SK-N-SH (cell line): ENCODE measurements at regions not wholly inside any gene's neighbourhood (a gene's known extent, or its start where the extent isn't known, plus 50 kb on each side); places are given as distances from the start of the nearest gene placed in this dataset.

ENCODE experiments used
- CTCF ChIA-PET: fragments of 300-600, 350-600 bp; formaldehyde crosslinking; extraction: SDS; loops from one replicate; lab custom pipeline; 2021; lab: Yijun Ruan, JAX
- POLR2A ChIA-PET: fragments of 350-600 bp; sonication (Branson Sonifier 250); formaldehyde crosslinking; extraction: SDS; loops from one replicate; lab custom pipeline; 2020; ENCODE audit warnings: antibody characterized with exemption, inconsistent platforms; lab: Yijun Ruan, JAX
- DNase-seq: peaks from one replicate; pipeline ENCODE4 v3.0.0; 2012
- H2AFZ ChIP-seq: fragments of 200-600 bp; sonication (generic); 2 replicates; pipeline ENCODE4 v1.8.1; 2016; ENCODE audit warnings: antibody characterized with exemption, mild to moderate bottlenecking, low read depth
- H3F3A ChIP-seq: fragments of 200-600 bp; sonication (generic); replicated peaks from 2 replicates; pipeline ENCODE3; 2016; ENCODE audit warnings: antibody characterized with exemption, mild to moderate bottlenecking; ENCODE audit not compliant: insufficient read depth
- H3K27ac ChIP-seq, 2 experiments: fragments of 200-500 bp in 1 of 2; fragments of 200-600 bp in 1 of 2; sonication (Bioruptor generic) in 1 of 2; sonication (generic), shearing (Covaris generic) in 1 of 2; 2 replicates each; pipeline versions ENCODE4 v1.5.1 to v1.6.1; 2014 to 2016; ENCODE audit warnings: low read depth in 2 of 2, inconsistent platforms in 1 of 2, low read length in 1 of 2, mild to moderate bottlenecking in 1 of 2, mixed read lengths in 1 of 2
- H3K27me3 ChIP-seq: fragments of 200-600 bp; sonication (generic), shearing (Covaris generic); 2 replicates; pipeline ENCODE4 v1.6.1; 2016; ENCODE audit warnings: mixed run types; ENCODE audit not compliant: insufficient read depth
- H3K36me3 ChIP-seq, 2 experiments: fragments of 200-500 bp in 1 of 2; fragments of 200-600 bp in 1 of 2; sonication (Bioruptor generic) in 1 of 2; sonication (generic) in 1 of 2; replicated peaks in 1 of 2; 2 replicates each; pipeline versions ENCODE3 to v1.5.1; 2014 to 2016; ENCODE audit warnings: low read length in 1 of 2, mild to moderate bottlenecking in 1 of 2; ENCODE audit not compliant: insufficient read depth in 2 of 2, control insufficient read depth in 1 of 2
- H3K4me1 ChIP-seq, 2 experiments: fragments of 200-500 bp in 1 of 2; fragments of 200-600 bp in 1 of 2; sonication (Bioruptor generic) in 1 of 2; sonication (generic), shearing (Covaris generic) in 1 of 2; 2 replicates each; pipeline versions ENCODE4 v1.5.1 to v1.6.1; 2014 to 2016; ENCODE audit warnings: low read depth in 1 of 2, low read length in 1 of 2, mixed run types in 1 of 2; ENCODE audit not compliant: insufficient read depth in 2 of 2, control insufficient read depth in 1 of 2
- H3K4me2 ChIP-seq: fragments of 200-600 bp; sonication (generic), shearing (Covaris generic); 2 replicates; pipeline ENCODE4 v1.6.1; 2017; ENCODE audit warnings: mixed run types
- H3K4me3 ChIP-seq, 2 experiments: fragments of 200-500 bp in 1 of 2; fragments of 200-600 bp in 1 of 2; sonication (Bioruptor generic) in 1 of 2; sonication (generic), shearing (Covaris generic) in 1 of 2; 2 replicates each; pipeline versions ENCODE4 v1.5.1 to v1.8.1; 2014 to 2016; ENCODE audit warnings: low read depth in 2 of 2, inconsistent platforms in 1 of 2, low read length in 1 of 2, mild to moderate bottlenecking in 1 of 2, mixed read lengths in 1 of 2, moderate library complexity in 1 of 2
- H3K79me2 ChIP-seq: fragments of 200-600 bp; sonication (generic); 2 replicates; pipeline ENCODE4 v1.8.1; 2017; ENCODE audit warnings: mild to moderate bottlenecking; ENCODE audit not compliant: insufficient read depth
- H3K9ac ChIP-seq: fragments of 200-600 bp; sonication (generic); 2 replicates; pipeline ENCODE4 v1.6.1; 2017; ENCODE audit warnings: mixed run types
- H3K9me2 ChIP-seq: fragments of 200-600 bp; sonication (generic); 2 replicates; pipeline ENCODE4 v1.6.1; 2017; ENCODE audit warnings: mixed run types
- H3K9me3 ChIP-seq: fragments of 200-600 bp; sonication (generic); 2 replicates; pipeline ENCODE4 v1.6.1; 2017; ENCODE audit warnings: mixed run types, mild to moderate bottlenecking, moderate library complexity
- H4K20me1 ChIP-seq: fragments of 200-600 bp; sonication (generic); 2 replicates; pipeline ENCODE4 v1.6.1; 2017; ENCODE audit warnings: mild to moderate bottlenecking, mixed run types; ENCODE audit not compliant: insufficient read depth
- CHD2 ChIP-seq: fragments of 150-350 bp; IDR thresholded peaks from 2 replicates; pipeline ENCODE4 v1.6.1; 2018; ENCODE audit warnings: low read length; ENCODE audit not compliant: partially characterized antibody
- EP300 ChIP-seq, 2 experiments: IDR thresholded peaks; 2 replicates each; pipeline versions ENCODE4 v1.4.0 to v1.6.1; 2012; ENCODE audit warnings: borderline replicate concordance in 1 of 2, low read depth in 1 of 2, low read length in 1 of 2
- EZH2phosphoT487 ChIP-seq: fragments of 200-600 bp; sonication (generic); IDR thresholded peaks from 2 replicates; pipeline ENCODE4 v1.6.1; 2017; ENCODE audit warnings: low read depth, mixed run types, mild to moderate bottlenecking, antibody characterized with exemption, moderate library complexity, borderline replicate concordance
- GABPA ChIP-seq: IDR thresholded peaks from 2 replicates; pipeline ENCODE4 v1.4.0; 2012; ENCODE audit warnings: low read depth, mild to moderate bottlenecking
- JUND ChIP-seq: IDR thresholded peaks from 2 replicates; pipeline ENCODE4 v1.4.0; 2012
- NFIC ChIP-seq: IDR thresholded peaks from 2 replicates; pipeline ENCODE4 v1.4.0; 2012; ENCODE audit warnings: borderline replicate concordance
- POLR2AphosphoS5 ChIP-seq: IDR thresholded peaks from 2 replicates; pipeline ENCODE4 v1.6.1; 2012; ENCODE audit warnings: low read depth, low read length
- RAD21 ChIP-seq: IDR thresholded peaks from 2 replicates; pipeline ENCODE4 v1.6.1; 2012; ENCODE audit warnings: mild to moderate bottlenecking, low read length
- RCOR1 ChIP-seq: fragments of 150-350 bp; IDR thresholded peaks from 2 replicates; pipeline ENCODE4 v1.6.1; 2017; ENCODE audit warnings: antibody characterized with exemption, low read length
- SIN3A ChIP-seq: IDR thresholded peaks from 2 replicates; pipeline ENCODE4 v1.6.1; 2012; ENCODE audit warnings: low read depth, mild to moderate bottlenecking, low read length, moderate library complexity, borderline replicate concordance
- SMC3 ChIP-seq: IDR thresholded peaks from 2 replicates; pipeline ENCODE4 v1.6.1; 2012; ENCODE audit warnings: low read depth, low read length, improper control_type of control experiment
- WGBS: methylation state at CpG from one replicate; pipeline ENCODE4 v1.1.6; 2017; ENCODE audit warnings: low lambda C conversion rate; 5-methylcytosine and 5-hydroxymethylcytosine counted together
- TF ChIP-seq, protein P1 (sequence below): fragments of 200-600 bp; sonication (generic); IDR thresholded peaks from 2 replicates; pipeline ENCODE4 v1.6.1; 2017; ENCODE audit warnings: antibody characterized with exemption, mild to moderate bottlenecking, moderate library complexity
- TF ChIP-seq, protein P2 (sequence below): IDR thresholded peaks from 2 replicates; pipeline ENCODE4 v1.4.0; 2012; ENCODE audit warnings: low read depth
- TF ChIP-seq, protein P3 (sequence below): IDR thresholded peaks from 2 replicates; pipeline ENCODE4 v1.4.0; 2012; ENCODE audit warnings: low read depth, borderline replicate concordance
- TF ChIP-seq, protein P4 (sequence below): fragments of 150-350 bp; IDR thresholded peaks from 2 replicates; pipeline ENCODE4 v1.6.1; 2016; ENCODE audit warnings: mild to moderate bottlenecking, low read depth, low read length

DNA sequence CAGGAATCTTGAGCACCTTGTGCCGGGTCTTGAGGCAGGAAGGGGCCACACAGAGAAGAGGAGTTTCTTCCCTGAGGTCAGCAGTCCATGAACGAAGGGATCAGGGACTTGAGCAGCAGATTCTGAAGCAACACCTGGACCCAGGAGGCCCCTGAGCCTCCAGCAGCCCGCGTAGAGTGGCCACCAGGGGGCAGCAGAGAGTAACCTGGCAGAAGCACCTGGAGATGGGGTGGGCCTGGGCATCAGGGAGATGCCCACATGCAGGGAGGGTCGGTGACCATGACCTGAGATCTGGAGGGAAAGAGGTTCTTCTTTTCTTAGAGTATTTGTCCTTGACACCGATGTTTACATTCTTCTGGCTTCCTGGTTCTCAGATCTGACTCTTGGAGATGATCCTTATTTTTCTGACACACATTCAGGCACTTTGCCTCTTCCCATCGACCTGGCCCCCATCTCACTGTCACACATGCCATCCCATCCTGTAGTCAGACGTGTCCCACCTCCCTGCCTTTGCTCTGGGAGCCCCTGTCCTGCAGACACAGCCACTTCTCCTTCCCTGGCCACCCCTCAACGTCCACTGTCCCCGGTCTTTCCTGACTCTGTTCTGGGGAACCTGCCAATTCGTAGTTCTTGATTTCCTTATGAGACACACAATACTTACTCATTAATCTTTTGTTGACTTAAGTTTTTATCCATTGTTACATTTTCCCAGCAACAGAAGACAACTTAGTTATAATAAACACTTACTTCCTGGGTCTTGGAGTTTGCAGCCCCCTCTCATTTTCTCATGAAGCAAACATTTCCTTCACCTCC, 66.5 kb downstream of the GGTLC2 start:
- WGBS: 18% methylated on average over 11 of the region's 11 CpGs
- ChIA-PET POLR2A (no interaction called here), CTCF (interaction anchor here (0.8 to 1.8 kb wide), 14 partner anchors 10 to 244 kb away, joined by 3 to 10 read pairs (median 4); no protein-coding TSS in a partner anchor)
- Histone ChIP-seq H3K9me2 (no peaks in the 10 kb centered on the region), H3K9ac (no peak overlapping the region), H3K27ac (no peak overlapping the region), H3K36me3 (no peaks in the 10 kb centered on the region), H3K9me3 (no peaks in the 10 kb centered on the region), H3K27me3 (no peaks in the 10 kb centered on the region; the same call in 1 of the 2 replicates), H3K4me3 (peak overlapping the region in 1 of 2 experiments; percentile 9; a peak in 1 of 4 replicates), H2AFZ (no peak overlapping the region), H3K4me1 (no peaks in the 10 kb centered on the region), H3F3A (no peaks in the 10 kb centered on the region), H3K79me2 (no peaks in the 10 kb centered on the region), H3K4me2 (no peak overlapping the region), H4K20me1 (no peaks in the 10 kb centered on the region)
- TF ChIP-seq RAD21: peak; percentile 36
- TF ChIP-seq, protein P1, sequence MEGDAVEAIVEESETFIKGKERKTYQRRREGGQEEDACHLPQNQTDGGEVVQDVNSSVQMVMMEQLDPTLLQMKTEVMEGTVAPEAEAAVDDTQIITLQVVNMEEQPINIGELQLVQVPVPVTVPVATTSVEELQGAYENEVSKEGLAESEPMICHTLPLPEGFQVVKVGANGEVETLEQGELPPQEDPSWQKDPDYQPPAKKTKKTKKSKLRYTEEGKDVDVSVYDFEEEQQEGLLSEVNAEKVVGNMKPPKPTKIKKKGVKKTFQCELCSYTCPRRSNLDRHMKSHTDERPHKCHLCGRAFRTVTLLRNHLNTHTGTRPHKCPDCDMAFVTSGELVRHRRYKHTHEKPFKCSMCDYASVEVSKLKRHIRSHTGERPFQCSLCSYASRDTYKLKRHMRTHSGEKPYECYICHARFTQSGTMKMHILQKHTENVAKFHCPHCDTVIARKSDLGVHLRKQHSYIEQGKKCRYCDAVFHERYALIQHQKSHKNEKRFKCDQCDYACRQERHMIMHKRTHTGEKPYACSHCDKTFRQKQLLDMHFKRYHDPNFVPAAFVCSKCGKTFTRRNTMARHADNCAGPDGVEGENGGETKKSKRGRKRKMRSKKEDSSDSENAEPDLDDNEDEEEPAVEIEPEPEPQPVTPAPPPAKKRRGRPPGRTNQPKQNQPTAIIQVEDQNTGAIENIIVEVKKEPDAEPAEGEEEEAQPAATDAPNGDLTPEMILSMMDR: peak; percentile 91
- TF ChIP-seq SMC3: peak; percentile 29
- no peak for TF ChIP-seq JUND
- no peak for TF ChIP-seq GABPA
- DNase-seq: peak; percentile 75

DNA sequence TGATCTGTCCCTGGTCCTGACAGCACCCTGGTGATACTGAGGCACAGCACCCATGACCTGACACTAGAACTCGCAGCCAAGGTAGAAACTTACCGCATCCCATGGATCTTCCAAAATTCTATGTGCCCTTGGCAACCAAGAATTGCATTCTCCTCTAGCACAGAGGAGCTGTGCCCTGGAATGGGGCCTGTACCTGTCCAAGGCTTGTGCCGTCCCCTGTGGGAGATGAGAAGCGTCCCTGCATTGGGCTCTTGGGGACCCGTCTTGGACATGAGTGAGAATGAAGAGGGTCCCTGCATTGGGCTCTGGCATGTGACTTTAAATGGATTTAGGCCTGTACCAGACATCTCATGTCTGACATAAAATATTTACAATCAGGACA, 67.1 kb downstream of the GGTLC2 start:
- no peaks in the 10 kb centered on the region for H3K36me3 ChIP-seq
- no peaks in the 10 kb centered on the region for H3F3A ChIP-seq
- no peak overlapping the region for H3K27ac ChIP-seq
- H3K27me3 ChIP-seq: no peaks in the 10 kb centered on the region; the same call in 1 of the 2 replicates
- H4K20me1 ChIP-seq: no peaks in the 10 kb centered on the region
- no peak for DNase-seq
- ChIA-PET POLR2A (no interaction called here), CTCF (interaction anchor here (0.6 to 1.4 kb wide), 5 partner anchors 10 to 438 kb away, joined by 3 to 7 read pairs (median 3); no protein-coding TSS in a partner anchor)
- TF ChIP-seq, protein P2, sequence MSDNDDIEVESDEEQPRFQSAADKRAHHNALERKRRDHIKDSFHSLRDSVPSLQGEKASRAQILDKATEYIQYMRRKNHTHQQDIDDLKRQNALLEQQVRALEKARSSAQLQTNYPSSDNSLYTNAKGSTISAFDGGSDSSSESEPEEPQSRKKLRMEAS: no peak
- no peak overlapping the region for H2AFZ ChIP-seq
- no peak overlapping the region for H3K4me3 ChIP-seq
- H3K4me1 ChIP-seq: no peaks in the 10 kb centered on the region
- H3K9ac ChIP-seq: no peak overlapping the region
- WGBS: 29% methylated on average over 5 of the region's 5 CpGs
- no peak overlapping the region for H3K4me2 ChIP-seq
- H3K9me2 ChIP-seq: no peaks in the 10 kb centered on the region
- H3K9me3 ChIP-seq: no peaks in the 10 kb centered on the region
- H3K79me2 ChIP-seq: no peaks in the 10 kb centered on the region

DNA sequence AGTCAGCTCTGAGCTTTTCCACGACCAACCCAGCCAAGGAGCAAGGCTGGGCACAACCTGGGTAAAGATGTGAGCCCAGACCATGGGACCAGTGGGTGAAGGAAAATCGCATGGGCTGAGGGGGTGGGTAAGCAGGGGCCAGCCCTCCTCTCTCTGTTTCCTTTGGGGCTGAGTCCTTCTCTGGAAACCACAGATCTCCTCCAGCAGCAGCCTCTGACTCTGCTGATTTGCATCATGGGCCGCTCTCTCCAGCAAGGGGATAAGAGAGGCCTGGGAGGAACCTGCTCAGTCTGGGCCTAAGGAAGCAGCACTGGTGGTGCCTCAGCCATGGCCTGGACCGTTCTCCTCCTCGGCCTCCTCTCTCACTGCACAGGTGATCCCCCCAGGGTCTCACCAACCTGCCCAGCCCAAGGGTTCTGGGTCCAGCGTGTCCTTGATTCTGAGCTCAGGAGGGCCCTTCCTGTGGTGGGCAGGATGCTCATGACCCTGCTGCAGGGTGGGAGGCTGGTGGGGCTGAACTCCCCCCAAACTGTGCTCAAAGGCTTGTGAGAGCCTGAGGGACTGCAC, 67.8 kb downstream of the GGTLC2 start:
- H3K27ac ChIP-seq: no peak overlapping the region
- POLR2A ChIA-PET: no interaction called here
- no peak for DNase-seq
- no peaks in the 10 kb centered on the region for H3K4me1 ChIP-seq
- H3F3A ChIP-seq: no peaks in the 10 kb centered on the region
- no peaks in the 10 kb centered on the region for H3K36me3 ChIP-seq
- no peak overlapping the region for H2AFZ ChIP-seq
- no peaks in the 10 kb centered on the region; the same call in 1 of the 2 replicates for H3K27me3 ChIP-seq
- no peak overlapping the region for H3K4me2 ChIP-seq
- no peaks in the 10 kb centered on the region for H3K9me3 ChIP-seq
- no peaks in the 10 kb centered on the region for H3K9me2 ChIP-seq
- WGBS: 51% methylated on average over 3 of the region's 6 CpGs
- no peak overlapping the region for H3K4me3 ChIP-seq
- no peak overlapping the region for H3K9ac ChIP-seq
- no peaks in the 10 kb centered on the region for H3K79me2 ChIP-seq
- CTCF ChIA-PET: interaction anchor here (0.6 to 1.4 kb wide), 7 partner anchors 10 to 438 kb away, joined by 3 to 7 read pairs (median 3); no protein-coding TSS in a partner anchor
- no peaks in the 10 kb centered on the region for H4K20me1 ChIP-seq
- TF ChIP-seq NFIC (no peak), CHD2 (no peak), EP300 (IDR thresholded peaks at IDR 0.05; ENCODE audit: borderline replicate concordance in 1 of 2, low read depth in 1 of 2, low read length in 1 of 2) (no peak), SMC3 (no peak), POLR2AphosphoS5 (no peak), RCOR1 (no peak), EZH2phosphoT487 (no peak), SIN3A (no peak), RAD21 (no peak)
- TF ChIP-seq, protein P3, sequence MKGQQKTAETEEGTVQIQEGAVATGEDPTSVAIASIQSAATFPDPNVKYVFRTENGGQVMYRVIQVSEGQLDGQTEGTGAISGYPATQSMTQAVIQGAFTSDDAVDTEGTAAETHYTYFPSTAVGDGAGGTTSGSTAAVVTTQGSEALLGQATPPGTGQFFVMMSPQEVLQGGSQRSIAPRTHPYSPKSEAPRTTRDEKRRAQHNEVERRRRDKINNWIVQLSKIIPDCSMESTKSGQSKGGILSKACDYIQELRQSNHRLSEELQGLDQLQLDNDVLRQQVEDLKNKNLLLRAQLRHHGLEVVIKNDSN: no peak
- TF ChIP-seq, protein P2: no peak
- TF ChIP-seq, protein P4, sequence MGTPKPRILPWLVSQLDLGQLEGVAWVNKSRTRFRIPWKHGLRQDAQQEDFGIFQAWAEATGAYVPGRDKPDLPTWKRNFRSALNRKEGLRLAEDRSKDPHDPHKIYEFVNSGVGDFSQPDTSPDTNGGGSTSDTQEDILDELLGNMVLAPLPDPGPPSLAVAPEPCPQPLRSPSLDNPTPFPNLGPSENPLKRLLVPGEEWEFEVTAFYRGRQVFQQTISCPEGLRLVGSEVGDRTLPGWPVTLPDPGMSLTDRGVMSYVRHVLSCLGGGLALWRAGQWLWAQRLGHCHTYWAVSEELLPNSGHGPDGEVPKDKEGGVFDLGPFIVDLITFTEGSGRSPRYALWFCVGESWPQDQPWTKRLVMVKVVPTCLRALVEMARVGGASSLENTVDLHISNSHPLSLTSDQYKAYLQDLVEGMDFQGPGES: no peak
